ENCODE measurements at regions not wholly inside any gene's neighbourhood (a gene's known extent, or its start where the extent isn't known, plus 50 kb on each side); places are given as distances from the start of the nearest gene placed in this dataset.

DNA sequence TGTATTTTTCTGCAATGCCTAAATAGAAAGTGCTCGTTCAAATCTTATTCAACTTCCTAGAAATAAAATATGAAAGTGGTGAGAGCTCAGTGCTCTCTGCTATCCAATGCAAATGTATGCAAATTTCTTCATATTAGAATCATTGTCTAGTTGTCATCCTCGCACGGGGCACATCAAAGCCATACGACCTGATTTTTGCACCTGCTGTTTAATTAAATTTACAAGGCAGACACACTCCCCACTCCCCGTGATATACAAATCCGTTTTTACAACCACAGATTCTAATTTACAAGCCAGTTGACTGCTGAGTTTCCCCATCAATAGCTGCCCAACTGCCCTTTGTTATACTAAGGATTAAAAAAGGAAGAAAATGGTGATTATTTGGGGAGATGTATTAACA is 284.6 kb downstream of the RNF144A start:
- 66 to 73% (median 70%) methylated on average over 6 of the region's 6 CpGs for WGBS, 4 donors
- H3K4me3 ChIP-seq = no peak overlapping the region
- H3K4me1 ChIP-seq = no peaks in the 10 kb centered on the region
- ATAC-seq = no peak
- no peak for DNase-seq
- no peaks in the 10 kb centered on the region for H3K9me3 ChIP-seq
- intact Hi-C loops (cut with DNase I) = loop anchor here in 8 of 10 donors (5.0 to 10.0 kb wide), 6 partner anchors 1480 to 1563 kb away; partner anchors contain the start of gene ID2 (in 1 of the 8)
- no peak overlapping the region for H3K27ac ChIP-seq
- H3K27me3 ChIP-seq = no peaks in the 10 kb centered on the region
- H3K36me3 ChIP-seq = no peaks in the 10 kb centered on the region
- TF ChIP-seq POLR2A (IDR thresholded peaks at IDR 0.05) = no peak
- TF ChIP-seq, protein P1, sequence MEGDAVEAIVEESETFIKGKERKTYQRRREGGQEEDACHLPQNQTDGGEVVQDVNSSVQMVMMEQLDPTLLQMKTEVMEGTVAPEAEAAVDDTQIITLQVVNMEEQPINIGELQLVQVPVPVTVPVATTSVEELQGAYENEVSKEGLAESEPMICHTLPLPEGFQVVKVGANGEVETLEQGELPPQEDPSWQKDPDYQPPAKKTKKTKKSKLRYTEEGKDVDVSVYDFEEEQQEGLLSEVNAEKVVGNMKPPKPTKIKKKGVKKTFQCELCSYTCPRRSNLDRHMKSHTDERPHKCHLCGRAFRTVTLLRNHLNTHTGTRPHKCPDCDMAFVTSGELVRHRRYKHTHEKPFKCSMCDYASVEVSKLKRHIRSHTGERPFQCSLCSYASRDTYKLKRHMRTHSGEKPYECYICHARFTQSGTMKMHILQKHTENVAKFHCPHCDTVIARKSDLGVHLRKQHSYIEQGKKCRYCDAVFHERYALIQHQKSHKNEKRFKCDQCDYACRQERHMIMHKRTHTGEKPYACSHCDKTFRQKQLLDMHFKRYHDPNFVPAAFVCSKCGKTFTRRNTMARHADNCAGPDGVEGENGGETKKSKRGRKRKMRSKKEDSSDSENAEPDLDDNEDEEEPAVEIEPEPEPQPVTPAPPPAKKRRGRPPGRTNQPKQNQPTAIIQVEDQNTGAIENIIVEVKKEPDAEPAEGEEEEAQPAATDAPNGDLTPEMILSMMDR (IDR thresholded peaks at IDR 0.05) = no peak

DNA sequence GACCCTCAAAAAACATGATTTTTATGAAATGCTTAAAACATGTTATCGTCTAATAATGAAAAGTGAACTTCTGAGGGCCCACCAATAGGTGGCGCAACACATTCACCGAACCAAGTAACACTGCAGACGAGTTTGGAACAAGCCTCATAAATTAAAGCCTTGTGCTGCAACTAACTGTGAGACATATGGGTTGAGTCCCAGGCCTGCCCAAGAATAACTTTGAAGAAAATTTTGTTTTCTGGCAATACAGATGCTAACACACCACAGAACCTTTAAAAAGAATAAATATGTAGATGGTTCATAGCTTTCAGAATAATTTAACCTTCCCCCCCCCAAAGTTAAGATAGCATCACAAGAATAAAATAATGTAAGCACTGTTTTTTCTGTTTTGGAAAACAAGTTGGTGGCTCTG is 285.9 kb downstream of the RNF144A start:
- DNase-seq = peak in 2 of 5 donors; percentile 19 to 33
- intact Hi-C loops (cut with DNase I) = loop anchor here in 8 of 10 donors (5.0 to 10.0 kb wide), 6 partner anchors 1479 to 1562 kb away; partner anchors contain the start of gene ID2 (in 1 of the 8)
- H3K36me3 ChIP-seq = no peaks in the 10 kb centered on the region
- peak in 2 of 4 donors; percentile 45 to 53 for ATAC-seq
- 2 to 4% (median 2%) methylated on average over 4 of the region's 4 CpGs for WGBS, 4 donors
- no peak overlapping the region for H3K4me3 ChIP-seq
- no peaks in the 10 kb centered on the region for H3K4me1 ChIP-seq
- TF ChIP-seq, protein P1 (IDR thresholded peaks at IDR 0.05) = peak; percentile 75 to 96 (median 86)
- TF ChIP-seq POLR2A (IDR thresholded peaks at IDR 0.05) = no peak
- H3K9me3 ChIP-seq = no peaks in the 10 kb centered on the region
- H3K27me3 ChIP-seq = no peaks in the 10 kb centered on the region
- no peak overlapping the region for H3K27ac ChIP-seq

DNA sequence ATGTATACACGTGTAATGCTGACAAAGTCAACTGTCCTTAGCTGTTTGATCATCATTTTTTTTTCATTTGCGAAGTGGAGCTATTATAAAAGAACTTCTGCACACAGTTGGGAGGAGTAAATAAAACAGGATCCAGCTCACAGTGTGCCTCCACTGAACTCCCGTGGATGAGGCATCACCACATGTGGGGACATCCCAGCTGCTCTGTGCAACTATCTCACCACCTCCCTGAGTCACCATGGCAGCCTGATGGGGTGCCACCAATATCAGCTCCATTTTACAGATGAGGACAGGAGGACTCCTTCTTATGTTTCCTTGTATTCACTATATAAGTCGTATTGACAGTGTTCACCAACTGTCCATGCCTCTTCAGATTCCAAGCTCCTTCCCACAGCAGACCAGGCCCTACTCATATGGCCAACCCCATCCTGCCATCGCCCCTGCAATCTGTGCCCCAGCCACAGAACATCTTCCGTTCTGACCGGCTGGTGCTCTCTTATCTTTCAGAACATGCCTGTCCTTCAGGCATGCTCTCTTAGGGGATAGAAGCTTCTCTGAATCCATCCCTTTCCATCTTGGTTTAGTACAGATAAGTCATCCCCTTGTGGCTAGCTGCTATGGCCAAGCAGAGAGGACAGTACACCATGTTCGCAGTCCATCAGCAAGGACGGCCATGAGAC is 288.1 kb downstream of the RNF144A start:
- no peak for TF ChIP-seq POLR2A (IDR thresholded peaks at IDR 0.05)
- TF ChIP-seq, protein P1 (IDR thresholded peaks at IDR 0.05) = no peak
- Histone ChIP-seq H3K36me3 (no peaks in the 10 kb centered on the region), H3K27ac (no peak overlapping the region), H3K4me3 (no peak overlapping the region), H3K4me1 (no peaks in the 10 kb centered on the region), H3K9me3 (no peaks in the 10 kb centered on the region), H3K27me3 (no peaks in the 10 kb centered on the region)
- no peak for DNase-seq
- 83 to 92% (median 91%) methylated on average over 9 of the region's 9 CpGs for WGBS, 4 donors
- ATAC-seq = no peak
- intact Hi-C loops (cut with DNase I) = loop anchor here in 3 of 10 donors (5.0 to 10.0 kb wide), 2 partner anchors 1482 to 1560 kb away; no protein-coding TSS in a partner anchor

- Histone ChIP-seq H3K4me3 (no peak overlapping the region), H3K9me3 (no peaks in the 10 kb centered on the region), H3K27me3 (no peaks in the 10 kb centered on the region), H3K27ac (no peak overlapping the region), H3K4me1 (no peaks in the 10 kb centered on the region), H3K36me3 (no peaks in the 10 kb centered on the region)
- no peak for TF ChIP-seq POLR2A (IDR thresholded peaks at IDR 0.05)
- TF ChIP-seq, protein P1 (IDR thresholded peaks at IDR 0.05) = no peak
- intact Hi-C loops (cut with DNase I) = loop anchor here in 3 of 10 donors (5.0 to 10.0 kb wide), 2 partner anchors 1481 to 1559 kb away; no protein-coding TSS in a partner anchor
- 81 to 85% (median 83%) methylated on average over 9 to 10 of the region's 10 CpGs for WGBS, 4 donors
- DNase-seq = no peak
- no peak for ATAC-seq
Observed at GRCh38 chr2:7206111-7206810, 289.0 kb downstream of the RNF144A start.

All from heart left ventricle (tissue), 16 donors.